Colonic mucosa (tissue), 4 donors: ENCODE measurements at regions not wholly inside any gene's neighbourhood (a gene's known extent, or its start where the extent isn't known, plus 50 kb on each side); places are given as distances from the start of the nearest gene placed in this dataset.
"Not testable (repeated sequence)": the region's sequence is repeated elsewhere in the genome, so short reads cannot be mapped to it uniquely, and the experiment has no call there.

Source experiments
- DNase-seq: peaks from one replicate; pipeline ENCODE4 v3.0.0-alpha.2; 2020
- H3K27ac ChIP-seq: fragments of 200-600 bp; one replicate; pipeline ENCODE4 v1.8.0; 2021
- H3K27me3 ChIP-seq: fragments of 200-600 bp; one replicate; pipeline ENCODE4 v1.8.0; 2021
- H3K36me3 ChIP-seq: fragments of 200-600 bp; one replicate; pipeline ENCODE4 v1.8.0; 2021
- H3K4me1 ChIP-seq: fragments of 200-600 bp; one replicate; pipeline ENCODE4 v1.8.0; 2021; ENCODE audit warnings: mild to moderate bottlenecking
- H3K4me3 ChIP-seq: fragments of 200-600 bp; one replicate; pipeline ENCODE4 v1.8.0; 2021
- H3K9ac ChIP-seq, 2 donors: one replicate each; pipeline ENCODE4 v1.7.0; 2013; ENCODE audit warnings: control low read depth in 2 of 2, low read depth in 2 of 2, low read length in 2 of 2
- H3K9me3 ChIP-seq: fragments of 200-600 bp; one replicate; pipeline ENCODE4 v1.8.0; 2021
- intact Hi-C: fragments of 100-400 bp; cut with DNase I; formaldehyde crosslinking; loops from one replicate; pipeline ENCODE4 v1.14.1; 2022
- TF ChIP-seq, protein P1 (sequence below): fragments of 200-600 bp; IDR thresholded peaks from one replicate; pipeline ENCODE4 v1.8.0; 2022; ENCODE audit warnings: antibody characterized with exemption, mild to moderate bottlenecking
- donor health status: healthy.
- donor health status: DM: no; HTN: no; CAD: no.
- donor health status: DM: no; HTN: no; CAD: no.

DNA sequence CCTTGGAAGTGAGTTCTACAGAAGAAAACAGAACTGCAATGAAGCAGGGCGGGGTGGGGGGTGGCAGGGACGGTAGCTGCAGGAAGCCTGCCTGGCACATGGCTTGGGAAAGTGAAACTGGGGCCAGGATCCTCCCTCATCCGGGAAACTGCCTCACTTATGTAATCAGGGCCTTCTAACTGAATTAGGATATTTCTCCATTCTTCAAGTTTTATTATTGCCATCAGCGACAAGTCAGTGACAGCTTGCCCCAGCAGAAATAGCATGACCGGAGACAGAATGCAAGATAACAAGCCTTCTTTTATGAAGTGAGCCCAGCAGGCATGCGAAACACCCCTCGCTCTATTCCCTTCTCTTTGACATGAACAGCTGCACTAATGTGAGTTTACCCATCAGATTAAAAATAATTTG is 77.5 kb upstream of the CACUL1 start:
- Histone ChIP-seq H3K9ac (no peak overlapping the region), H3K4me3 (no peak overlapping the region)
- intact Hi-C loops, result no loop called here

DNA sequence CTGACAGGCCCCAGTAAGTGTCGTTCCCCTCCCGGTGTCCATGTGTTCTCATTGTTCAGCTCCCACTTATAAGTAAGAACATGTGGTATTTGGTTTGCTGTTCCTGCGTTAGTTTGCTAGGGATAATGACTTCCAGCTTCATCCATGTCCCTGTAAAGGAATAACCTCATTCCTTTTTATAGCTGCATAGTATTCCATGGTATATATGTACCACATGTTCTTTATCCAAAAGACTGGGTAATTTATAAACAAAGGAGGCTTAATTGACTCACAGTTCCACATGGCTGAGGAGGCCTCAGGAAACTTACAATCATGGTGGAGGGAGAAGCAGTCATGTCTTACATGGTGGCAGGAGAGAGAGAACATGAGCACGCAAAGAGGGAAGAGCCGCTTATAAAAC is 79.6 kb upstream of the CACUL1 start:
- H3K4me3 ChIP-seq, H3K27me3 ChIP-seq, H3K27ac ChIP-seq, H3K36me3 ChIP-seq, H3K9ac ChIP-seq, intact Hi-C loops, H3K4me1 ChIP-seq, DNase-seq, H3K9me3 ChIP-seq: not testable (repeated sequence)

More for the DNA sequence above, 77.5 kb upstream of the CACUL1 start:
- DNase-seq, result peak; percentile 51
- no peaks in the 10 kb centered on the region for H3K4me1 ChIP-seq
- H3K27me3 ChIP-seq, result no peaks in the 10 kb centered on the region
- H3K27ac ChIP-seq, result no peak overlapping the region
- no peaks in the 10 kb centered on the region for H3K36me3 ChIP-seq
- TF ChIP-seq, protein P1, sequence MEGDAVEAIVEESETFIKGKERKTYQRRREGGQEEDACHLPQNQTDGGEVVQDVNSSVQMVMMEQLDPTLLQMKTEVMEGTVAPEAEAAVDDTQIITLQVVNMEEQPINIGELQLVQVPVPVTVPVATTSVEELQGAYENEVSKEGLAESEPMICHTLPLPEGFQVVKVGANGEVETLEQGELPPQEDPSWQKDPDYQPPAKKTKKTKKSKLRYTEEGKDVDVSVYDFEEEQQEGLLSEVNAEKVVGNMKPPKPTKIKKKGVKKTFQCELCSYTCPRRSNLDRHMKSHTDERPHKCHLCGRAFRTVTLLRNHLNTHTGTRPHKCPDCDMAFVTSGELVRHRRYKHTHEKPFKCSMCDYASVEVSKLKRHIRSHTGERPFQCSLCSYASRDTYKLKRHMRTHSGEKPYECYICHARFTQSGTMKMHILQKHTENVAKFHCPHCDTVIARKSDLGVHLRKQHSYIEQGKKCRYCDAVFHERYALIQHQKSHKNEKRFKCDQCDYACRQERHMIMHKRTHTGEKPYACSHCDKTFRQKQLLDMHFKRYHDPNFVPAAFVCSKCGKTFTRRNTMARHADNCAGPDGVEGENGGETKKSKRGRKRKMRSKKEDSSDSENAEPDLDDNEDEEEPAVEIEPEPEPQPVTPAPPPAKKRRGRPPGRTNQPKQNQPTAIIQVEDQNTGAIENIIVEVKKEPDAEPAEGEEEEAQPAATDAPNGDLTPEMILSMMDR, result no peak
- H3K9me3 ChIP-seq, result no peaks in the 10 kb centered on the region

DNA sequence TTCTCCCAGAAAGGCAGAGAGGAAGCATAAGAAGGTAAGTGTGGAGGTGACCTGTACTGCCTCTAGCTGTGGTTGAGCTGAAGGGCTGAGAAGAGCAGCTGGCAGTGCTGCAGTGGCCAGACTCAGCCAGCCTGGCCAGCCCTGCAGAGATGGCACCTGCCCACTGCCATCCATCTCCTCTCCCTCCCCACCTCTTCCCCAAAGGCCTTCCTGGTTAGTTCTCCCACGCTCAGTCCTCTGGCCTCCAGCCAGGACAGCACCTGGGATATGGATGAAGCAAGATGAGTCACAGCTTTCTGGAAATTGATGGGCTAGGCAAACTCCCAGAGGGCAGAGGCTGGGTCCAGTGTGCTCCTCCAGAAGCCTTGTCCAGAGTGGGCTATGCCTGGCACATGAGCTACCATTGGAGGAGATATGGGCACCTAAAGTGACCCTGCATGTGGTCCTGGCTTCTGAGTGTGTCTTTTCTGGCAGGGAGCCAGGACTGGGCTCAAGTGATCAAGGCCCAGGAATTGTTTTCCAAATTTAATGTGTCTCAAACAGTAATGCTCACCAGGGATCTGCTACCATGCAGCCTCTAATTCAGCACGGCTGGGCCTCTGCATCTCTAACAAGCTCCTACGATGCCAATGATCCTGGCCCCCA is 81.0 kb upstream of the CACUL1 start:
- Histone ChIP-seq H3K27me3 (no peaks in the 10 kb centered on the region), H3K9me3 (no peaks in the 10 kb centered on the region), H3K4me3 (no peak overlapping the region), H3K27ac (no peak overlapping the region), H3K36me3 (no peaks in the 10 kb centered on the region), H3K9ac (no peak overlapping the region), H3K4me1 (no peaks in the 10 kb centered on the region)
- intact Hi-C loops, result no loop called here
- TF ChIP-seq, protein P1, result no peak
- peak; percentile 57 for DNase-seq

DNA sequence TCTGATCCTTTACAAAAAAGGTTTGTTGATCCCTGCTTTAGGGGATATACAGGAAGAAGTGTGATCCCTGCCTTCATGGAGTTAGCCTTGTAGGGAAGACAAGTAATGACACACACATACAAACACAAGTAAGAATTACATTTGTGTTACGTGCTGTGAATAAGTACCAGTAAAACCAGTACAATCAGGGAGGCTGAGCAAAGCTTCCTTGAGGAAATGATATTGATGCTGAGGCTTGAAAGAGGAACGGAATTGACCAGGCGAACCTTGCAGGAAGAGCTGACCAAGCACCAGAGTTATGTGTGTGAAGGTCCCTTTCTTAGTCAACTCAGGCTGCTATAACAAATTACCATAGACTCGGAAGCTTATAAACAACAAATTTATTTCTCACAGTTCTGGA is 83.6 kb upstream of the CACUL1 start:
- TF ChIP-seq, protein P1, result no peak
- Histone ChIP-seq H3K36me3 (no peaks in the 10 kb centered on the region), H3K9me3 (no peaks in the 10 kb centered on the region), H3K9ac (no peak overlapping the region), H3K4me3 (no peak overlapping the region), H3K4me1 (no peaks in the 10 kb centered on the region), H3K27ac (no peak overlapping the region), H3K27me3 (no peaks in the 10 kb centered on the region)
- intact Hi-C loops, result no loop called here
- DNase-seq, result no peak

DNA sequence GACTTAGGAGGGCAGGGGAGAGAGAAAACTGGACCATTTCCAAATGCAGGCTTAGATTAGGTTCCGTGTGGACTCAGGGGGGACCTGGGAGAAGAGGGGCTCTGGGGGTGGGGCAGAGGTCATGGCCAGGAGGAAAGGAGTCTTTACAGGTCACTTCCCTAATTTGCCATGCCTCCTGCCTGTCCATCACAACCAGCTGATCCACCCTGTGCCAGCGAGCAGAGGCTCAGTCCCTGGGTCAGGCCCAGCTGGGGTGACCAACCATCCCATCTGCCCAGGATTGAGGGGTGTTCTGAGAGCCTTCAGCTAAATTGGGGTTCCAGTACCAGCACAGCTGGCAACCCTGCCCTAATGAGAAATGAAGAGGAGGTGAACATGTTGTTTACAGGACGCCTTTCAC is 84.6 kb upstream of the CACUL1 start:
- Histone ChIP-seq H3K9me3 (no peaks in the 10 kb centered on the region), H3K4me1 (no peaks in the 10 kb centered on the region), H3K9ac (no peak overlapping the region), H3K27me3 (no peaks in the 10 kb centered on the region), H3K36me3 (no peaks in the 10 kb centered on the region), H3K27ac (no peak overlapping the region), H3K4me3 (no peak overlapping the region)
- TF ChIP-seq, protein P1, result no peak
- intact Hi-C loops, result no loop called here
- no peak for DNase-seq

DNA sequence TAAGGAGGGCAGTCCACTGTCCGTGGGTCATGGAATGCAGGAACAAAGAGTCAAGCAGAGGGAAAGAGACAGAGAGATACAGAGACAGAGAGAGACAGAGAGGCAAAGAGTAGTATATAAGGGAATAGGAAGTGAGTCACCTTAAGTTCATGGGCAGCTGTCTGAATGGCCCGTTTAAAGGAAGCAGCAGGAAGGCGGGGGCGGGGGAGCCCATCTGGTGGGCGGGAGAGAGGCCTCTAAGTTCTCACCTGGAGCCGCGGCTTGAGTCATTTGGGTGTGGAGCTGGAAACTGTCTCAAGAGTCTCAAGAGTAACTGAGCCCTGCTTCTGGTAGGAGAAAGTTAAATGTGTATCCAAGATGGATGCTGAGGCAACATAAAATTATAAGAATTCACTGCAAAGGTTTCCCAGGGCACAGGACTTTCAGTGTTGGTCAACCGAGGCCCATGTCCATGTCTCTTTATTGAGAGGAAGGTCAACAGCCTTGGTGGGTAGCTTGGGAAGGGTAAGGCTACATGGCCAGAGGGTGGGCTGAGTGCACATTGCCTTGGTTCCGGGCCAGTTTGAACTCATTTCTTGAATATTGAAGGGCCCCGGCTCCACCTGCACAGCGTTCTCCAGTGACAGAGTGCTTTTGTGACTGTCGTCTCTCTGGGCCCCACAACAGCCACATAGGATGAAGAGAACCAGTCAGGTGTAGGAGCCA is 85.5 kb upstream of the CACUL1 start:
- Histone ChIP-seq H3K9ac (no peak overlapping the region), H3K4me3 (no peak overlapping the region), H3K27me3 (no peaks in the 10 kb centered on the region), H3K27ac (no peak overlapping the region), H3K36me3 (no peaks in the 10 kb centered on the region), H3K9me3 (no peaks in the 10 kb centered on the region), H3K4me1 (no peaks in the 10 kb centered on the region)
- intact Hi-C loops, result no loop called here
- DNase-seq, result no peak
- TF ChIP-seq, protein P1, result no peak
